ENCODE measurements at regions not wholly inside any gene's neighbourhood (a gene's known extent, or its start where the extent isn't known, plus 50 kb on each side); places are given as distances from the start of the nearest gene placed in this dataset.
"Not testable (repeated sequence)": the region's sequence is repeated elsewhere in the genome, so short reads cannot be mapped to it uniquely, and the experiment has no call there.

DNA sequence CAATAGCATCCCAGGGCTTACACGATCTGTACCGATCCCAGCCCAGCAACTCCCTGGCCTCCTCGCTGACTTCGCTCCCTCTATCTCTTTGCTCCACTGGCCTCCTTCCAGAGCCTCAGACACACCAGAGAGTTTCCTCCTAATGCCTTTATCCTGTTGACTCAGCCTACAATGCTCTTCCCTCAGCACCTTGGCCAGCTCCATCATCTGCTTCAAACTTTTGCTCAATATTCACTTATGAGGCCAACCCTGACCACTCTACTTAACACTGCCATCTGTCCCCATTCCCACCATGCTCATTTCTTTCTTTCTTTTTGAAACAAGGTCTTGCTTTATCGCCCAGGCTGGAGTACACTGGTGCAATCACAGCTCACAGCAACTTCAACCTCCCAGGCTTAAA, 180.9 kb downstream of the CEP170 start:
- DNase-seq, result not testable (repeated sequence)

DNA sequence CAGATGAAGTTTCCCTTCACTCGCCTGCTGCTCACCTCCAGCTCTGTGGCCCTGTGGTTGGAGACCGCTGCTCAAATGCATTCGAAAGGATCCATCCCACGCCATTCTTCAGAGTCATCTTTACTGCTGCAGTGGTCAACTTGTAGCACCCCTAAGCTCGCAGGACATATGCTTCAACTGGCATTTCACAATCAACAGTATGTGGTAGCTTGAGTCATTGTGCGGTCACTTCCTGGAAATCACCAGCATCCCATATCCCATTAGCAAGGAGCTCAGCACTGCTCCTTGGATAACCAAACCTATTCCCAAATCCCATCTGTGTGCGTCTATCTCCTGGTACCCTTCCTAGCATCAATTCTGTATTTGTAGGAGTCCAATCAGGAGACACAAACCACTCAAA, 188.0 kb downstream of the CEP170 start:
- DNase-seq, result not testable (repeated sequence)

DNA sequence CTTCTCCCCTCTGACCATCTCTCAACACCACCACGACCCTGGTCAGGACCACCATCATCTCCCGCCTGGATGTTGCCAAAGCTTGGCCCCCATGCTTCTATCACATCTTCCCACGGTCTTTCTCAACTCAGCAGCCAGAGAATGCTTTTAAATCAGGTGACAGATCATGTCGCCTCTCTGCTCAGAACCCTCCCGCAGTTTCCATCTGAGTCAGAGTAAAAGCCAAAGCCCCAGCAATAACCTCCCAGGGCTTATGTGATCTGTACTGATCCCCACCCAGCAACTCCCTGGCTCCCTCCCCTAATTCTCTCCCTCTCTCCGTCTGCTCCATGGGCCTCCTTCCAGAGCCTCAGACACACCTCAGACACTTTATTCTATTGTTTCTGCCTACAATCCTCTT, 193.1 kb downstream of the CEP170 start:
- DNase-seq, result not testable (repeated sequence)

DNA sequence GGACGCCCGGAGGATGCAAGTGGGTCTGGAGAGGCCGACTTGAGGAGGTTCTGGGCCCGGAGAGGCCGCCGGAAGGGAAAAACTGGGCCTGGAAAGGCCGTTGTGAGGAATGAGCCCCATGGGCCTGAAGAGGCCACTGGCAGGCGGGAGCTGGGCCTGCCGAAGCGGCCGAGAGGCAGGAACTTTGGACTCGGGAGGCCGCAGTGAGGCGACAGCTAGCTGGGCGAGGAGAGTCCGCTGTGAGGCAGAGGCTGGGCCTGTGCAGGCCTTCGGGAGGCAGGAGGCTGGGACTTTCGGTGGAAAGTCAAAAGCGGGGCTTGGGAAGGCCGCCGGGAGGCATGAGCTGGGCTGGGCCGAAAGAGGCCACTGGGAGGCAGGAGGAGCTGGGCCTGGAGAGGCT, 199.6 kb downstream of the CEP170 start:
- not testable (repeated sequence) for DNase-seq

DNA sequence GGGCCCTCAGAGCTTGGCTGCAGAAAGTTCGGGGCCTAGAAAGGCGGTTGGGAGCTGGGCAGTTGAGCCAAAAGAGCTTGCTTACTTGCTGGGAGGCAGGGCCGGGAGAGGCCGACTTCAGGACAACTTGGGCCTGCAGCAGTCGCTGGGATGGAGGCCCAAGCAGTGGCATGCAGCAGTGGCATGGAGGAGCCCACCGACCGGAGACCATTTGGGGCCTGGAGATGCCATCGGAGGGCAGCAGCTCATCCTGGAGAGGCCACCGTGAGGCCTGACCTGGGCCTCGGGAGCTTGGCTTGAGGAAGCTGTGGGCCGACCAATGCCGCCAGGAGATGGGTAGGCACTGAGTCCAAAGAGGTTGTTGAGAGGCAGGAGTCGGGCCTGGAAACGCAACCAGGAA, 200.0 kb downstream of the CEP170 start:
- DNase-seq, result not testable (repeated sequence)

DNA sequence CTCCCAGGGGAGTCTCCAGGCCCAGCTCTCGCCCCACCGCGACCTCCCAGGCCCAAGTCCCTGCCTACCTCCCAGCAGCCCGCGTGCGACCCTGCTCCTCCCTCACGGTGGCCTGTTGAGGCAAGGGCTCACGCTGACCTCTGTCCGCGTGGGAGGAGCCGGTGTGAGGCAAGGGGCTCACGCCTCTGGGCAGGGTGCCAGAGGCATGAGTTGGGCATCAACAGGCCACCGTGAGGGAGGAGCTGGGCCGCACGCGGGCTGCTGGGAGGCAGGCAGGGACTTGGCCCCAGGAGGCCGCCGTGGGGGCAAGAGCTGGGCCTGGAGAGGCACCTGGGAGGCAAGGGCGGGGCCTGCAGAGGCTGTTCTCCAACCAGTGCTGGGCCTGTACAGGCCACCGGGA, 200.4 kb downstream of the CEP170 start:
- not testable (repeated sequence) for DNase-seq

DNA sequence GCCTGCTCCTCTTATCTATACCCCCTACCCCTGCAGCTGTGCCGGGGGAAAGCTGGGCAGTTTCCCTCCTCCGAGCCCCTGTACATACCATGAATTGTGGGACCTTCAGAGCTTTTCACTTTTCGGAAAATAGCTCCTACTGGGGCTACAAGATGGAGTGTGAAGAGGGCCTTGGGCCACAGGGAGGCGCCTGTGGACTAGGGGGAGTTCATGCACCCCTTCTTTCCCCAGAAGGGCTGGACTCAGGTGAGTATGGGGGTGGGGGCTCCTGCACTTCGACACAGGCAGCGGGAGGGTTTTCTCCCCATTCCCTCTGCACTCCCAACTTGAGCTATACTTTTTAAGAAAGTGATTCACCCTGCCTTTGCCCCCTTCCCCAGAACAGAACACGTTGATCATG, 202.0 kb downstream of the CEP170 start:
- DNase-seq, result not testable (repeated sequence)

DNA sequence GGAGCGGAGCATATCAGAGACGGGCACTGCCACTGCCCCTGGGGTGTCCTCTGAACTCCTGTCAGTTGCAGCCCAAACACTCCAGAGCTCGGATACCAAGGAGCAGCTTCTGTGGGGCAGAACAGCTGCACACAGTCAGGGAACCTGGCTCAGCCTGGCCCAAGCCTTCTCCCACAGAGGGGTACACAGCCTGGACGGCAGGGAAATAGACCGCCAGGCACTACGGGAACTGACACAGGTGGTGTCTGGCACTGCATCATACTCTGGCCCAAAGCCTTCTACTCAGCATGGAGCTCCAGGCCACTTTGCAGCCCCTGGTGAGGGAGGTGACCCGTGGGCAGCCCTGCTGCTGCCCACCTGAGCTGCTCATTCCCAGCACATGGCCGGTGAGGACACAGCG, 204.5 kb downstream of the CEP170 start:
- not testable (repeated sequence) for DNase-seq

DNA sequence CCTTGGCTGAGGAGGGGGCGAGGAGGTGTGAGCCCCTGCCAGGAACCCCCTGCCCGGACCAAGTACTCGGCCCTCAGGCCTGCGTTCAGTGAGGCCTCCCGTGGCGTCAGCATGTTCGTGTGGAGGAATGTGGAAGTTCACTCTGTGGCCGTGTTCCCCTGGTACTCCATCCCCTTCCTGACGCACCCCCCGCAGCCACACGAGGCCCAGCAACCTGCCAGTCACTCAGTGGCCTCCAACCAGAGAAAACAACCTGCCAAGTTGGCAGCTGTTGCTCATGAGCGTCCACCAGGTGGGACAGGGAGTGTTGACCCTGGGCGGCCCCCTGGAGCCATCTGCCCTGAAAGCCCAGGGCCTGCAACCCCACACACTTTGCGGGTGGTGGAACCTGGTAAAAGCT, 205.4 kb downstream of the CEP170 start:
- DNase-seq, result not testable (repeated sequence)

DNA sequence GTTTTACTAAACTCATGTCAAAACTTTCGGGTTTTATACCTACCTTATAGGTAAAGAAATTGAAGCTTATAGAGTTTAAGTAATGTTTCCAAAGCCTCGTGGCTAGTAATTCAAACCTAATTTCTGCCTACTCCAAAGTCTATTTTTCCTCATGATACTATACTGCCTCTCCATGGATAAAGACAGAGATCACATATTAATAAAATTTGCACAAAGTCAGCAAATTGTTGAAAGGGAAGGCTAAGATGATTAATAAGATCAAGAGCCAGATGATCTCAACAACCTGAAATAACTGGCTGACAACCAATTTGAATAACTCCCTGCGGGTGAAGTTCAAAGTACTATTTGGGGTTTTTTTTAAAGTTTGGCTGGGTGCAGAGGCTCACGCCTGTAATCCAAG, 233.7 kb downstream of the CEP170 start:
- not testable (repeated sequence) for DNase-seq

DNA sequence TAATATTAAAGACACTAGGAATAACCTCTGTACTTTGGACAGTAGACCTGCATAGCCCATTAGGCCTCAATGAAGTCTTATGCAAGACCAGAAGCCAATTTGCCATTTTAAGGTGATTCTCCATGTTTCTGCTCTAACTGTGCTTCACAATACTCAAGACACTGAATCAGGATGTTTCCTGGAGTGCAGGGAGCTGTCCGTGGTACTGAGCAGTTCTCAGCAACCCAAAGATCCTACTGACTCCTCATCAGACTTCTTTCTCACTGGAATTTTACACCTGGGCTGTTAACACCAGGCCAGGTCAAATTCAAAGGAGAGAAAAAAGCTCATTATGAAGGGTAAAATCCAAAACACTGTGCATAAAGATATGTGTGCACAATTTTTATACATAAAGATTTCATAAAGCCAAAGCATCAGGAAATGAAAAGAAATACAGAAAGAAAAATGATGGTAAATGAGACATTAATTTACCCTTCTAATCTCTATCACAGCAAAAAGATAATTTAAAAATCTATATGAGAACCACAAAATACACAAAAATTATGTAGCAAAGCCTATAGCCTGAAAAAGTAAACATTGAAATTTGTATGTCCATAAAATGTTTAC, 235.9 kb downstream of the CEP170 start:
- peak; percentile 3 to 19 for DNase-seq

DNA sequence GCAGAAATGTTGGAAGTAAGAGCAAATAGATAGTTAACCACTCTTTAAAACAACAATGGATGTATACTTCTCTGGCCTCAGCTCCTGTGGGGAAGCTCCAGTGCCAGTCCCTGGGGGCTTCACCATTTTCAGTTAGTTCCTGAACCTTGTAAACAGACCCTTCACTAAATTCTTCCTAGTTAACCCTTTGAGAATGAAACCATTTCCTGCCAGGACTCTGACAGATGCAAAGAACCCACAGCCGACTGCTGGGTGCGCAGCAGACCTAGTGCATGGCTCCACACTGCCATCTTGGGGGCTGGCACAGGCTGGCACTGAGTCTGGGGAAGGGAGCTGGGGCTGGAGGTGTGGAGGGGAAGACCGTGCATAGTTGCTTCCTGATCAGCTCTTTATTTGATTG, 244.4 kb downstream of the CEP170 start:
- DNase-seq, result not testable (repeated sequence)

DNA sequence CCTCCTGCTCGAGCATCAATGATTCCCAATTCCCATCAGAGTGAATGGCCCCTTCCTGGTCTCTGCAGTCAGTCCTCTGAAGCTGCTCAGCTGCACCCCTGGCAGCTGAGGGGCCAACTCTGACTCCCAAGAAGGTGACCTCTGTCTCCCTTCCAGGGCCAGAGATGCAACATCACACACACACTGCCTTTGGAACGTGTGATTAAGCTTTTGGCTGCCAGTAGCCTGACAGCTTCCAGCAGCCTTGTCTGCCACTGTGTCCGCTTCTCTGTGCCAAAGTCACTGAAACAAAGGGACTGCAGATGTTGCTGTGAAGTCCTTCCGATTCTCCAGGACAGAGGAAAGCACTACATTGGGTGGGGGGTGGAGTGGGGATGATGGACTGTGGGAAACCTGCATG, 254.1 kb downstream of the CEP170 start:
- DNase-seq, result not testable (repeated sequence)

DNA sequence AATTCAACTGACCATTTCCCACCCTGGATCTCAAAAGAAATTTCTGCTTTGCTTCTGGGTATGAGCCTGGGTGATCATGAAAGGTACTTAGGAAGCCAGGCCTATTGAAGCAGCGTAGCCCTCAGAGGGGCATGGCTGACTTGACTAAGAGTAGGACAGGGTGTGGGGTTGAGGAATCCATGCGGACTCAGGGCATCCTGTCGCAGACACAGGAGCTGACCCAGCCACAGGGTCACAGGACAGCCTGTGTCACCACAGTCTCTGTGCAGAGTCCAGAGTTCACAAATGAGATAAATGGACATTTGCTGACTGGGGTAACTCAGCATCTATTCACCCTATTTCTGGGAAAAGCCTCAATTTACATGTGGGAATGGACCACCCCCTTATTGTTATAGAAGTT, 262.3 kb downstream of the CEP170 start:
- DNase-seq, result not testable (repeated sequence)

DNA sequence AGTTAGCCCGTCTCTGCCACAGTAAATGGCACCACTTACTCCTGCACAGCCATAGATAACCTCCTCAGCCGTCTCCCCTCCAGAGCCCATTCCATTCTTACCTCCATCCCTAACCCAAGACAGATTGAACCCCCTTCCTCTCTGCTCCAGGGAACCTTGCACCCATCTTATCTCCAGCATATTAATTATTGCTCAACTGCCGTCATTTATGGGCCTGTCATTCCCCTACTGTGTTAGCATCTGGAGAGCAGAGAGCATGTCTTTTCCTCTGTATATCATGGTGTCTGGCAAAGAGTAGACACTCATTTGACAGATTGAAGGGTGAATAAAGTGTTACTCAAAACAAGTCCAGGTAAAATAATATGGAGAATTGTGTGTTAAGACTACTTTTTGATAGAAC, 270.0 kb downstream of the CEP170 start:
- DNase-seq, result not testable (repeated sequence)

DNA sequence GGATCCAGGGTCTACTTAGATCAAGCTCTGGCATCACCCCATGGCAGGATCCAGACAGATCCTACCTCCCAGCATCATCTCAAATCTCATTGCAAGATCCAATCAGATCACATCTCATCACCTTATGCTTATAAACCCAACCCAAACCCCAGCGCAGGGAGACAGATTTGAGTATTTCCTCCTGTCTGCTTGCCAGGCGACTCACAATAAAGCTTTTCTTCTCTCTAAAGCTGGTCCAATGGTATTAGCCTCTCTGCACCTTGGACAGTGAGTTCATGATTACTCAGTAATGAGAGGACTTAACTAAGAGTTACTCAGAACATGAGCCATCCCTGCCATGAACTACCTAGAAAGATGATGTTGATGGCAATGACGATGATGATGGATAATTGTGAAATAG, 281.7 kb downstream of the CEP170 start:
- DNase-seq, result not testable (repeated sequence)

DNA sequence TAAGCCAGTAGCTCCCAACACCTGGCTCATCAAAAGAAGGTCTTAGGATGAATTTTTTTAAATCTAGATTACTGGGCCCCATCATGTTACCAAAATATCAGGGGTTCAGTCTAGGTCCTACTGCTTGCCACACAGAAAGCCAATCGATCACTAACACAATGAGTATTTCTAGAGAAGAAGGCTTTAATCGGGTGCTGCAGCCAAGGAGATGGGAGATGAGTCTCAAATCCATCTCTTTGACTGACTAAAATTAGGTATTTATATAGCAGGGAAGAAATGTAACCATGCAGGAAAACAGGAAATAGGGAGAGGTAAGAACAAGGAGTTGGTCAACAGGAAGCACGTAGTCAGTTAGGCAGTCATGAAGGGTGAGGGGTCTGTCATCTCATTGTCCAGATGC, 288.2 kb downstream of the CEP170 start:
- no peak for DNase-seq

DNA sequence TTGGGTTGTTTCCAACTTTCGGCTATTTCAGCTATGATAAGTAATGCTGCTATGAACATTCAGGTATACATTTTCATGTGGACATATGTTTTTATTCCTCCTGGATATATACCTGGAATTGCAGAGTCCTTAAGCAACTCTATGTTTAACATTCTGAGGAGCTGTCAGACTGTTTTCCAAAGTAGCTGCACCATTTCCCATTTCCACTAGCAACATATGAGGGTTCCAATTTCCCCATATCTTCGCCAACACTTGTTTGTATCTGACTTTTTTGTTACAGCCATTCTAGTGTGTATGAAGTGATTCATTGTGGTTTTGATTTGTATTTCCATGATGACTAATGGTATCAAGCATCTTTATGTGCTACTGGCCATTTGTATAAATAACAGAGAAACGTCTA, 295.7 kb downstream of the CEP170 start:
- DNase-seq, result not testable (repeated sequence)

DNA sequence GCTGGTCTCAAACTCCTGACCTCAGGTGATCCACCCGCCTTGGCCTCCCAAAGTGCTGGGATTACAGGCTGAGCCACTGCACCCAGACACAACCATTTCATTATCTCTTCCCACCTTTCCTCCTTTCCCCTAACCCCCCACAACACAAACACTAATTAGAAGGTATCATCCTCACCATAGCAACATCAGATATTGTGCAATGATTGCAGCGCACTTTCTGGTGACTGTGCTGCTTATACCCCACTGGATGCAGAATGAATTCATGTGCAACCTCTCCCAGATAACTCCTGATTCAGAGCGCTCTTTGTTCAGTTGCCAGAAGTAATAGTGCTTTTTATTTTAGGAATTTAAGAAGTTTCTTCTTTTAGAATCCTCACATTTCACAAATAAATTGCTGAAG, 300.1 kb downstream of the CEP170 start:
- not testable (repeated sequence) for DNase-seq

DNA sequence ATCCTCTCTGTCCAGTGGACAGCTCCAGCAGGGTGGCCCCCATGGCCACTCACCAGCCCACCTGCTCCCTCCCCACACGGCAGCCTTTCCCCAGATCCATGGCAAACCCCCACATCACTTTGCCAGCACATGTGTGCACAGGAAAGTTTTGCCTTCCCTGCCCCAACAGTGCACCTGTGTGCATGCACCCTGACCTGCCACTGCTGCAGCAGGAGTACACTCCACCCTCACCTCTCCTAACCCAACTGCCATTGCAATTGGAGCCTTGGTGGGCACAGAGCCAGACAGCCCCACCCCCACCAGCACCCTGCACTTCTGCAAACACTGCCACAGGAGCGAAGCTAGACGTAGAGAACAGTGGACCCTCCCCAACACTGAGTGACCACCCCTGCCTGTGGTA, 308.9 kb downstream of the CEP170 start:
- DNase-seq, result no peak

DNA sequence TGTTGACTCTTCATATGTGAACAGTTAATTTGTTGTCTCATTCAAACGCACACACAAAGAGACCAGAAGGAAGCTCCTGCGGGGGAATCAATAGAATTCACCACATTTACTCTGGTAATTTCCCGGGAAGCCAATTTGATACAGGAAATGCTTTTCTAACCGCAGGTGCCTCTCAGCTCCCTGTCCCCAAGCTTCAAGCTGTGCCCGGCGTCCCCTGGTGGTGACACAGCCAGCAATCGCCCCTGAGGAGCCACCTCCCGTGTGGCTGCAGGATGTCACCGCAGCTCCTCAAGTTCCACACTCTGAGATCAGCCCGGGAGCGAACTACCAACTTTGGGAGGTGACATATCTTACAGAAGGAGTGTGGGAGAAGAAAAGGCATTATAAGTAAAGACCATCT, 318.4 kb downstream of the CEP170 start:
- DNase-seq, result not testable (repeated sequence)

DNA sequence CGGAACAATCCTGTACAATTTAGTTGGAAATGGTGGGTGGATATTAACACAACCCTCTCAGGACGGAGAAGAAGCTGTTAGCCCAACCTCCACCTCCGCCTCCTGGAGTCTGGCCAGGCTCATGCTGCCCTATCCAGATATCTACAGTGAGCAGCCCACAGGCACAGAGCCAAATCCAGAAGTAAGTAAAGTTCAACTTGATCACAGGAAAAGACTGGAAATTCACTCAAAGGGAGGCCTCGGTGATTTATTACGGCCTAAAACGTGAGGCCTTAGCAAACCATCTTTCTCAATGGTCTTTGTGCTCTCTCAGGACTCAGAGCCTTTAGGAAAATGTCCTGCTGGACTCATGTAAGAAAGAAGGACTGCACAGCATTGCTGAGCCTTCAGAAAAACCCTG, 330.4 kb downstream of the CEP170 start:
- DNase-seq, result not testable (repeated sequence)

DNA sequence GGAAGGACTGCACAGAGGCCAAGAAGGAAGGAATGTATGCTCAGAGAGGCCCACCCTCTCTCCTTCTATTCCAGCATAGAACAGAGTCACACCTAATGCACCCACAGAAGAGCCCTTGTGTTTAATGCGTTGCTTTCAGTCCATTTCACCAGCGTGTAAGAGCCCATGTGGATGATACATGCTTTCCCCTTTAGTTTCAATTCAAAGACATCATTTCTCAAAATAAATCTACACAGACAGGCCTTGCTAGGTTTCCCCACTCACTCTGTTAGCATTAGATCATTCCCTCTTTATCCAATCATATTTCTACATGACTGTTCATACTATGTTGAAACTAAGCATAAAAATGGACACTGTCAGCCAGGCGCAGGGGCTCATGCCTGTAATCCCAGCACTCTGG, 331.5 kb downstream of the CEP170 start:
- DNase-seq, result not testable (repeated sequence)

DNA sequence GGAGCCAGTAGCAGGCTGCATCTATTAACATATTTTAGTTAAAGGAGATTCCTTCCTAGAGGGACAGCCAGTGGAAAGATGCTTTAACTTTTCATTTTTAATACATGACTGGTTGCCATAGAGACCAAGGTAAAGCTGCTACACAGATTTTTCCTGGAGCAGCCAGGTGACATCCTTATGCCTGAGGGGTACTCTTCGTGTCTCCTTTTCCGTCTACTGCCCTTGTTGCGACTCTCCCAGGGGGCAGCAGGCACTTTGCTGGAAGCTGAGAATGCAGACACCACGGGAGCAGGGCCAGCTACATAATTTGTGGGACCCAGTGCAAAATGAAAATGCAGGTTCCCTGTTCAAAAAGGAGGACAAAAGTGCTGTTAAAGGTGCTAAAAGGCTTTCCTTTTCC, 340.4 kb downstream of the CEP170 start:
- DNase-seq, result not testable (repeated sequence)

DNA sequence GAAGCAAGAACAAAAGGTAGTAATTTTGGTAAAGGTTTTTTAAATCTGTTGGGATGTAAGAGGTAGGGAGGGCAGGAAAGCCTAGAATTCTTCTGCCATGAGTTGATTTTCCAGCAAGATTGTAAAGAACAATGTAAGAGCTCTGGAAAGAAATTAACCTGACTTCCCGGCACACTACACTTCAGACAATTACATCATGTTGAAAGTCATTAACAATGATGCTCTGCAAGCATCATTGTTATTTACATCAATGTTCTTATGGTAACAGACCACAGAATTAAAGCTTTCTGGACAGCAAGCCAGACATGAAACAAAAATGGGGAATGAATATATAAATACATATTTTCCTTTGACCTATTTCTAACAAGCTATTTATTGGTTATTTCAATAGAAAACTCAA, 342.2 kb downstream of the CEP170 start:
- not testable (repeated sequence) for DNase-seq

Data from activated CD4-positive, alpha-beta T cell treated with anti-CD3 and anti-CD28 coated beads, Interleukin-2, amount 50 U/mL, for 4 hours (primary cell).